NB4 (cell line): ENCODE measurements at regions not wholly inside any gene's neighbourhood (a gene's known extent, or its start where the extent isn't known, plus 50 kb on each side); places are given as distances from the start of the nearest gene placed in this dataset.

Experiments used
- DNase-seq: peaks from one replicate; pipeline ENCODE4 v3.0.0; 2010; ENCODE audit warnings: low read depth
- H3K4me3 ChIP-seq: one replicate; pipeline ENCODE4 v1.5.1; 2011; ENCODE audit warnings: mild to moderate bottlenecking, low read depth, low read length, moderate library complexity
- MYC ChIP-seq: IDR thresholded peaks from 2 replicates; pipeline ENCODE4 v1.6.1; 2011; ENCODE audit warnings: low read depth, low read length
- POLR2A ChIP-seq: IDR thresholded peaks from 2 replicates; pipeline ENCODE4 v1.6.1; 2011; ENCODE audit warnings: mild to moderate bottlenecking; ENCODE audit not compliant: insufficient read length; ENCODE audit errors: extremely low read depth
- TF ChIP-seq, protein P1 (sequence below): IDR thresholded peaks from one replicate; pipeline ENCODE4 v1.5.1; 2012; ENCODE audit warnings: low read depth, low read length
- TF ChIP-seq, protein P2 (sequence below): IDR thresholded peaks from 2 replicates; pipeline ENCODE4 v1.6.1; 2011; ENCODE audit warnings: low read depth, low read length

DNA sequence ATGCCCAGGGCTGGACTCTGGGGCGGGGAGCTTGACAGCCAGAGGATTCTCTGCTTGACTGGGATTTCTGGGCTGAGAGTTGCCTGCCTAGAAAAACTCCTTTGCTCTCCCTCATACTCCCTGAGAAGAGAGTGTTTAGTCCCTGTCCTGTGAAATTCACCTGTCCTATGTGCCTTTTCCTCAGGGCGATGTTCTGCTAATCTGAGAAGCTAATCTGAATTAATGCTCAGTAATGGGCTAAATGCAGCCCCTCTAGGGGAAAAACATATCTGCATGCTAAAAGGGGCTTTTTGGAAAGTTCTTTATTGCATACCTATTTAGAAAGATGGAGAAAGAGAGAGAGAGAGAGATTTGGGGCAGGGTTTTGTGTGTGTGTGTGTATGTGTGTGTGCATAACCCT is 454.4 kb downstream of the GATA3 start:
- H3K4me3 ChIP-seq, result no peak overlapping the region
- no peak for DNase-seq
- TF ChIP-seq MYC (no peak), POLR2A (no peak)
- TF ChIP-seq, protein P1, sequence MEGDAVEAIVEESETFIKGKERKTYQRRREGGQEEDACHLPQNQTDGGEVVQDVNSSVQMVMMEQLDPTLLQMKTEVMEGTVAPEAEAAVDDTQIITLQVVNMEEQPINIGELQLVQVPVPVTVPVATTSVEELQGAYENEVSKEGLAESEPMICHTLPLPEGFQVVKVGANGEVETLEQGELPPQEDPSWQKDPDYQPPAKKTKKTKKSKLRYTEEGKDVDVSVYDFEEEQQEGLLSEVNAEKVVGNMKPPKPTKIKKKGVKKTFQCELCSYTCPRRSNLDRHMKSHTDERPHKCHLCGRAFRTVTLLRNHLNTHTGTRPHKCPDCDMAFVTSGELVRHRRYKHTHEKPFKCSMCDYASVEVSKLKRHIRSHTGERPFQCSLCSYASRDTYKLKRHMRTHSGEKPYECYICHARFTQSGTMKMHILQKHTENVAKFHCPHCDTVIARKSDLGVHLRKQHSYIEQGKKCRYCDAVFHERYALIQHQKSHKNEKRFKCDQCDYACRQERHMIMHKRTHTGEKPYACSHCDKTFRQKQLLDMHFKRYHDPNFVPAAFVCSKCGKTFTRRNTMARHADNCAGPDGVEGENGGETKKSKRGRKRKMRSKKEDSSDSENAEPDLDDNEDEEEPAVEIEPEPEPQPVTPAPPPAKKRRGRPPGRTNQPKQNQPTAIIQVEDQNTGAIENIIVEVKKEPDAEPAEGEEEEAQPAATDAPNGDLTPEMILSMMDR, result no peak
- TF ChIP-seq, protein P2, sequence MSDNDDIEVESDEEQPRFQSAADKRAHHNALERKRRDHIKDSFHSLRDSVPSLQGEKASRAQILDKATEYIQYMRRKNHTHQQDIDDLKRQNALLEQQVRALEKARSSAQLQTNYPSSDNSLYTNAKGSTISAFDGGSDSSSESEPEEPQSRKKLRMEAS, result no peak

GRCh38 chr10:8510471-8510870 is 456.0 kb downstream of the GATA3 start:
- no peak for DNase-seq
- H3K4me3 ChIP-seq, result no peak overlapping the region
- TF ChIP-seq, protein P1, result no peak
- TF ChIP-seq MYC (no peak), POLR2A (no peak)
- TF ChIP-seq, protein P2, result no peak

DNA sequence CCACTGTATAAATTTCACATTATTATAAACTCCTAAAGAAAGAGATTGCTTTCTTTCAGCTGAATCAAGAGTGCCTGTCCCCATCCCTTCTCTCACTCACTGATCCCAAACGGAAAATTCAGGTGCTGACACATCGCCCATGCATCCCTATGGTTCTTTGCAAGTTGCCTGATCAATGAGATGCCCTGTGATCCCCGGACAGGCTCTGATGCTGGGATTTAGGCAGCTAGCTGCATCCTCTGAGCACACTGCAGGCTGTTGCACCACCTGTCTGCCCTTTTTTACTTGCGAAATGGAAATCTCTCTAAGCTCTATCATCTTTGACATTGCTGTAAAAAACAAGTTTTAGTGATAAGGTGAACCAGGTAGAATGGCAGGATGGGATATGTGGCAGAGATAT is 456.5 kb downstream of the GATA3 start:
- H3K4me3 ChIP-seq, result no peak overlapping the region
- TF ChIP-seq MYC, result no peak
- TF ChIP-seq, protein P2, result no peak
- no peak for TF ChIP-seq POLR2A
- TF ChIP-seq, protein P1, result no peak
- no peak for DNase-seq

- H3K4me3 ChIP-seq, result no peak overlapping the region
- no peak for DNase-seq
- TF ChIP-seq POLR2A (no peak), MYC (no peak)
- TF ChIP-seq, protein P2, result no peak
- TF ChIP-seq, protein P1, result no peak
Observed at GRCh38 chr10:8513155-8514147, 459.0 kb downstream of the GATA3 start.

DNA sequence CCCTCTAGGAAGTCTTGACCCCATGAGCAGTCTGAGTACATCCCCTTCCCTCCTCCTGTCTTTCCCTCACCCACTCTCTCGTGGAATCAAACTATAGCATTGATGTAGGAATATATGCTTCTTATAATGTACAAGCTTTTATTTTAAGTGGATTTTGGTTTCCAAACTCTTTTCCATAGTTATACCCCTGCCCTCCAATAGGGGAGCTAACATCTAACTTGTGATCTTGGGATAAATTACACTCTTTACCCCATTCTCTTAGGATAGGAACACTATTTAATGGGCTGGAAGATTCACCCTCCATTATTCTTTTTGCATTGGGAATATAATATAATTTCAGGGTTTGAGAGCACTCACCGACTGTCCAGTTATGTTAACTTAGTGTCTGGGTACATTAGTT is 465.9 kb downstream of the GATA3 start:
- TF ChIP-seq, protein P2, result no peak
- no peak overlapping the region for H3K4me3 ChIP-seq
- DNase-seq, result no peak

DNA sequence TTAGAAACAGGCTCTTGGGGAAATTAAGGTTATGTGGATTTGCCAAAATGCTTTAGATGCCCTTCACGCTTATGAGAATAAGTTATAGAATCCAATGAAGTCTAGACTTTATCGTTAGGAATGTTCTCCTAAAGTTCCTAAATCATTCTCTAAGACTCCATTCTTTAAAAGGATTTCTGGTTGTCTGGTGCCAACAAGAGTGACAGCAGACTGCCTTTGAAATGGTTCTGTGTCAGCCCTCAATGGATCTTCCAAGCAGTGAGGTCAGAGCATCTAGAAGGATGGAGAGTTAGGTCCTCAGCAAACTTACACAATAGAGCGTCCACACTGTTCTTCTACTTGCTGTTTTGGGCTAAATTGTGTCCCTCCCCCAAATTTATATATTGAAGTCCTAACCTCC is 473.3 kb downstream of the GATA3 start:
- TF ChIP-seq MYC (no peak), POLR2A (no peak)
- TF ChIP-seq, protein P2, result no peak
- TF ChIP-seq, protein P1, result no peak

More for the DNA sequence above, 473.3 kb downstream of the GATA3 start:
- no peak for DNase-seq
- no peak overlapping the region for H3K4me3 ChIP-seq
